NCI-H2107 (cell line): ENCODE measurements at regions not wholly inside any gene's neighbourhood (a gene's known extent, or its start where the extent isn't known, plus 50 kb on each side); places are given as distances from the start of the nearest gene placed in this dataset.
"Not testable (repeated sequence)": the region's sequence is repeated elsewhere in the genome, so short reads cannot be mapped to it uniquely, and the experiment has no call there.

Experiments
- DNase-seq: peaks from one replicate; lab custom pipeline; 2025; lab: John Stamatoyannopoulos, UW

GRCh38 chr2:239803102-239803765 is 221.9 kb downstream of the NDUFA10 start:
- no peak for DNase-seq

DNA sequence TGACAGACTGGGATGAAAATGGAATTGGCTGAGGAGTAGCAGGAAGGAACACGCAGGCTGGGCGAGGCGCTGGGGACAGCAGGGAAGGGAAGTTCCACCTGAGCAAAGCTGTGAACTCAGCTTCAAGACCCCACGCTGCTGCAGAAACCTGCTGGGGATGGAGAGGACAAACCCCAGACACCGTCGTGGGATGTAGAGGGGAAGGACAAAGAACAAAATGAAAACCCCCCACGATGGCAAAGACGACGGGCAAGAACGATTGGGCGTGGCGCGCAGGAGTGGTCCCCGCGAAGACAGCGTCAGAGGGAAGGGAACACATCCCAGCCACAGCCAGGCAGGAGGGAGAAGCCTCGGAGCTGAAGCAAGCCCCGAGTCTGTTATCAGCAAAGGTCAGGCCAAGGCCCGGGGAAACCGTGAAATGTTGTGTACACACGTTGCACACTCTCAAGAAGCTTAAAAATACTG is 222.9 kb downstream of the NDUFA10 start:
- DNase-seq = no peak

- no peak for DNase-seq
Observed at GRCh38 chr2:239801404-239802184, 223.5 kb downstream of the NDUFA10 start.

DNA sequence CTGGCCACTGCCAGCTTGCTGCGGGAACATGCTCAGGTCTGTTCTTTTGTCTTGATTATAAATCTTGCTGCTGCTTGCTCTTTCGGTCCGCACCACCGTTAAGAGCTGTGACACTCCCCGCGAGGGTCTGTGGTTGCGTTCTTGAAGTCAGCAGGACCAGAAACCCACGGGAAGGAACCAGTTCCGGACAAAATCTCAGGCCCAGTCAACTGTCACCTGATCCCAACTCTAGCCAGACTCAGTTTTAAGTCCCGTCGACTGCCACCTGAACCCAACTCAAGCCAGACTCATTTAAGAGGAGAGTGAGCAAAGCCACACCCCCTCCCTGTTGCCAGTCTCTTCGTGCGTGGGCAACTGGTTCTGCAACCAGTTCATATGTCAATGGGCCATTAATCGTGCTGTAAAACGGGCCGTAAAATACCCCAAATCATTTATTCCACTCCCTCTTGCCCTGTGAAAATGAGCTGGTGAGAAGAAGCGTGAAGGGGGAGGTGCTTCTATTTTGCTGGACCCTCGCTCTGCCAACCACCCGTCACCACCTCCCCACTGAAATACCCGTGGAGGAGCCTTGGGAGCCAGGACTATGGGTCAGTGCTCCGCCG is 224.3 kb downstream of the NDUFA10 start:
- no peak for DNase-seq

GRCh38 chr2:239797316-239797715 is 227.8 kb downstream of the NDUFA10 start:
- no peak for DNase-seq

DNA sequence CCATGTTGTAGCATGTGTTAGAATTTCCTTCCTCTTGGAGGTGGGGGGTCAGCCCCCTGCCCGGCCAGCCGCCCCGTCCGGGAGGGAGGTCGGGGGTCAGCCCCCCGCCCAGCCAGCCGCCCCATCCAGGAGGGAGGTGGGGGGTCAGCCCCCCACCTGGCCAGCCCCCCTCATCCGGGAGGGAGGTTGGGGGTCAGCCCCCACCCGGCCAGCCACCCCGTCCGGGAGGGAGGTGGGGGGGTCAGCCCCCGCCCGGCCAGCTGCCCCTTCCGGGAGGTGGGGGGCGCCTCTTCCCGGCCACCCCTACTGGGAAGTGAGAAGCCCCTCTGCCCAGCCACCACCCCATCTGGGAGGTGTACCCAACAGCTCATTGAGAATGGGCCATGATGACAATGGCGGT is 229.4 kb downstream of the NDUFA10 start:
- DNase-seq = not testable (repeated sequence)

DNA sequence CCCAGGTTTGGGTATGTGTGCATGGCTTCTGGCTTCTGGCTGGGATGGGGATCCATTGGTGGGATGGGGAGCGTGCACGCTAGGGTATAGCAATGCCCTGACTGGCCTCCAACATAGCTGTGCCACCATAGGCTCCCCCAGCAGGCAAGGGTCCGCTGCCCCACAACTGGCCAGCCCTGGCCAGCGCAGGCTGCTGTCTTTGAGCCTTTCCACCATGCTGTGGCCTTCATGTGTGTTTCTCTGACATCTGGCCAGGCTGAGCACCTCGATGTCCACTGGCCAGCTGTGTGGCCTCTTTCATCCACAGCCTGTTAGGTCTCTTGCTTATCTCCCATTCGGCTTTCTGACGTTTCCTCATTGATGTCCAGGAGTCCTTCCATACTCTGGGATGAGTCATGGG is 231.3 kb downstream of the NDUFA10 start:
- DNase-seq = no peak

DNA sequence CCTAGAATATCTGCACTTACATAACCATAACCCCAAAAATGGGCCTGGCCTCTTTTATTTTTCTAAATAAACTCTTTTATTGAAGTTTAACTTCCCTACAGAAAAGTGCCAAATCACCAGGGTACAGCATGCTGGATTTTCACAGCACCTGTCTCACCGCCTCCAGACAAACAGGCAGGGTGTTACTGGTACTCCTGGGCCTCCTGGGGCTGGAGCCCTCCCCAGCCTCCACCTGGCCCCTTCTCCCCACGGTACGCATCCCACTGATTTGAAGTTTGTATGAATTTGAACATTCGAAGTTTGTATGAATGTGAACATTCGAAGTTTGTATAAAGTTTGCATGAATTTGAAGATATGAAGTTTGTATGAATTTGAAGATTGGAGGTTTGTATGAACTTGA is 232.1 kb downstream of the NDUFA10 start:
- no peak for DNase-seq

GRCh38 chr2:239792405-239793084 is 232.6 kb downstream of the NDUFA10 start:
- DNase-seq = no peak

DNA sequence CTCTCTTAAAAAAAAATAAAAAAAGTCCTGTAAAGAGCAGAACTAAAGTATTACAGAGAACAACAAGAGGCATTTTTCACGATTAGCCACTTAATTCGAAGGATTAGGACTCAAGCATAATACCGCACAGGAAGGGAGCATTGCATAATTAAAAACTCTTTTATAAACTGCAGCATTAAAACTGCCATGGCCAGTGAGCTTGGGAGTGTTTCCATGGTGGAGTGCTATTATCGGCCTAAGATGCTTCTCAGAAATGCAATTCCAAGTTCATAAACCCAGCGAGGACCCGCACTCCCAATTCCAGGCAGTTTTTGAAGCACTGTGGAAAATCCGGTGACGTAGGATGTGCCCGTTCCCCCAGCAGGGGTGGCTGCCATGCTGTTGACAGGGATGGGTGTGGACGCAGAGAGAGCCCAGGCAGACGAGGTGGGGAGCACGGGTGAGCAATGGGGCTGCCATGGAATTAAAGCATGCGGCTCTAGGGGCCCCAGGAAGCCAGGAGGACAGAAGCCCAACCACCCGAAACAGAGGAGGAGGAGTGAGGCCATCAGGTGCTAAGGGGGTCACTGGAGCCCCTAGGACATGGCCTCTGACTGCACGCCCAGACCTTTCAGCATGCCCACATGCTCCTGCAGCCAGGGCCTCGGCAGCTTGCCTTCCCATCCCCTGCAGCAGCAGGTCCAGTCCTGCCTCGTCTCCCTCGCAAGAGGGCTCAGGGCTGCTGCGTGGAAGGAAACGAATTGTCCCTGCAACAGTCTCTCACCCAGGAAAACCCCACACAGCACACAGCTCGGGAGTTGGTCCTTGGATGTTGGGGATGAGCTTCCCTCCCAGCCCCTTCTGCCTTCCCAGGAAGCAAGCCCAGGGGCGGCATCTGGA is 233.4 kb downstream of the NDUFA10 start:
- no peak for DNase-seq

GRCh38 chr2:239790721-239791120 is 234.4 kb downstream of the NDUFA10 start:
- DNase-seq = no peak

DNA sequence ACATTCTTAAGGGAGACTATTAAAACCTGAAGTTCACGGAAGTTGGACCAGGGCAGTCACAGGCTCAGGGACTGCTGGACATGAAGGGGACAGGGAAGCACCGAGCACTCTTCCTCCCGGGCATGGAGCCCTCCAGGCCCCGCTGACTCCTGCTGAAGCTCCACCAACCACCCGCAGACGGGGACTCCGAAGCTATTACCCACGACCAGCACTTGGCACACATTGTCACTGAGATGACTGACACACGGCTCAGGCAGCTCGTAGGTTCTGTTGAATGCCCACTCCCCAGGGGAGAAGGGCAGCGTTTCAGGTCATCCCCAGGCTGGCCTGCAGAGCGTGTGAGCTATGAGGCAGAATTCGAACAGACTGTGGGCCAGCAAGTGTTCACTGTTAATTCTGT is 234.8 kb downstream of the NDUFA10 start:
- no peak for DNase-seq

DNA sequence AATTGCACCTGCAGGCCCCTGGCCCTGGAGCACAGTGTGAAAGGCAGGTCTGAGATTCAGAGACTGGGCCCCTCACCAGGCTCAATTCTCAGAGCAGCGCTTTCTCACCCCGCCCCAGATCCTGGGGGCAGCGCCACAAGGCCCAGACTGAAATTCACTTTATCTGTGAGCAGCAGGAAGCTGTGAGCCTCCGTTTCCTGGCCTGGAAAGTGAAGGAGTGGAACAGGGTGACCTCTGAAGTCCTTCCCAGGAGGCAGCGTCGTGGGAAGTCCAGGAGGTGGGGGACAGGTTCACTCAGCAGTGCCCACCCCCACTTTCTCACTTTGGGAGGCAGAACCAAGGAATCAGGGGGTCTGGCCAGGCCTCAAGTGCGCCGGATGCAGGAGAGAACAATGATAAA is 235.4 kb downstream of the NDUFA10 start:
- no peak for DNase-seq

- no peak for DNase-seq
Observed at GRCh38 chr2:239788576-239789098, 236.5 kb downstream of the NDUFA10 start.

- DNase-seq = no peak
Observed at GRCh38 chr2:239787538-239788050, 237.5 kb downstream of the NDUFA10 start.

DNA sequence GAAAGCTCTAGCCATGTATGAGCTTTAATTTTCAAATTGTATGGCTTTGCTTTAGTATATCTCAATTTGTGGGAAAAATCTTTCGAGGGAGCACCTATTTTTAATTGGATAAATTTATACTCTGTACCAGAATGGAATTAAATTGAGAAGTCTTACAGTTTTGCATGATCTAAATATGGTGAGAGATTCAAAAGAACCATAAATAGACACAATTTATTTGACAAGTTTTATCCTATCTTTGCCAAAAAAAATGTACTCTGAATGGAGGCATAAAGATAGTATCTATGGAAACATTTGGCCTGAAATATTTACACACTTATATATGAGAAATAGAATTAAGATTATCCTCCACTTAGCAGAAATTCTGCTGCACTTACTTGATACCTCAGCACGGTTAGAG is 238.4 kb downstream of the NDUFA10 start:
- no peak for DNase-seq

DNA sequence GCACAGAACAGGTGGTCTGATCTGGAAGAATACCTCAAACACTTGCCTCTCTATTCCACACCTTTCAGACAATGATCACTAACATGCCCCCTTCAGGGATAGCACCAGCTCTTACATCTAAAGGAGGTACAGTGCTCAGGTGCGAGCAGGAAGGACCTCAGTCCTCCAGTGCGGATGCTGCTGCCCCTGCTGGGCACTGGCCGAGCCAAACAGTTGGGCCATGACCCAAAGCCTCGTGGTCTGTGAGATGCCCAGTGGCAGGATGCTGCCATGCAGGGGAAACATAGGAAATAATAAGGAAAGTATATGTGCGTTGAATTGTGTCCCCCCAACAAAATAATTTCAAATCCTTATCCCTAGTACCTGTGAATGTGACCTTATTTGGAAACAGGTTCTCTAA is 243.7 kb downstream of the NDUFA10 start:
- DNase-seq = no peak

- no peak for DNase-seq
Observed at GRCh38 chr2:239780236-239780994, 244.7 kb downstream of the NDUFA10 start.

DNA sequence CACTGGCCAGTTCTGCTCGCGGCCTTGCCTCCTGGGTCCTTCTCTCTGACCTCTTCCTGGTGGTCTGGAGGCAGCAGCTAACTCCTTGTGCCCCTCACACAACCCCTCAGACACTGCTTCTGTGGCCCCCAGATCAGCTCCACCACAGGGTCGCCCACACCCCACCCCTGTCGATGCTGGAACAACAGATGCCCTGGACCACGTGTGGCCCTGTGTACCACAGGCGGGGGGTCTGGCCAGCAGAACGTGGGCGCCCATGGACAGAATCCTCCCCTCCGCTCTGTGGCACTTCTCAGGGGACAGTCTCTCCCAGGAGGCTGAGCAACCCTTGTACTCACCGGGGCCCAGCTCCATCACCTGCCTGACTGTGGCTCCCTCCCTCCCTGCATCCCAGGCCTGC is 245.6 kb downstream of the NDUFA10 start:
- no peak for DNase-seq

GRCh38 chr2:239778861-239779558 is 246.1 kb downstream of the NDUFA10 start:
- no peak for DNase-seq
